ENCODE measurements at regions not wholly inside any gene's neighbourhood (a gene's known extent, or its start where the extent isn't known, plus 50 kb on each side); places are given as distances from the start of the nearest gene placed in this dataset.

DNA sequence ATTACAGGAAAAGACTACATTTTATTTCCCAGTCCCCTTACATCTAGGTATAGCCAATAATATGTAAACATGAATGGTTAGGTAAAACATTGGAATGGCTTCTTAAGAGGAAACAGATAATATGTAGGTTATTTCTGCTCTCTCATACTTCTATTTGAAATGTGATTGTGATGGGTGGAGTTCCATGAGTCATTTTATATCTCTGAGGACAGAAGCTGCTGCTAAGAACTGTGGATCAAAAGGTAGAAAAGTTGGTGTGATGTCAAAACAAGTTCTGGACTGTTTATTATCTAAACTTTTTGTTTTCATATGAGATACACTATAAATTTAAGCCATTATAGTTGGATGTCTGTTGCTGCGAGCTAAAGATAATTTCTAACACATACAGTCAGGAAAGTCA is 799.4 kb upstream of the TENM4 start:
- Mint-ChIP-seq H3K36me3 (ENCODE audit: low read depth) (no peaks in the 10 kb centered on the region), H3K4me3 (no peak overlapping the region), H3K9me3 (peaks cover 13% of the 10 kb centered on the region), H3K27ac (ENCODE audit: unreplicated experiment) (no peak overlapping the region), H3K4me1 (no peaks in the 10 kb centered on the region), H3K27me3 (ENCODE audit: low read depth) (no peaks in the 10 kb centered on the region)
- DNase-seq (ENCODE audit: low read depth, low spot score): no peak
- TF ChIP-seq, protein P1, sequence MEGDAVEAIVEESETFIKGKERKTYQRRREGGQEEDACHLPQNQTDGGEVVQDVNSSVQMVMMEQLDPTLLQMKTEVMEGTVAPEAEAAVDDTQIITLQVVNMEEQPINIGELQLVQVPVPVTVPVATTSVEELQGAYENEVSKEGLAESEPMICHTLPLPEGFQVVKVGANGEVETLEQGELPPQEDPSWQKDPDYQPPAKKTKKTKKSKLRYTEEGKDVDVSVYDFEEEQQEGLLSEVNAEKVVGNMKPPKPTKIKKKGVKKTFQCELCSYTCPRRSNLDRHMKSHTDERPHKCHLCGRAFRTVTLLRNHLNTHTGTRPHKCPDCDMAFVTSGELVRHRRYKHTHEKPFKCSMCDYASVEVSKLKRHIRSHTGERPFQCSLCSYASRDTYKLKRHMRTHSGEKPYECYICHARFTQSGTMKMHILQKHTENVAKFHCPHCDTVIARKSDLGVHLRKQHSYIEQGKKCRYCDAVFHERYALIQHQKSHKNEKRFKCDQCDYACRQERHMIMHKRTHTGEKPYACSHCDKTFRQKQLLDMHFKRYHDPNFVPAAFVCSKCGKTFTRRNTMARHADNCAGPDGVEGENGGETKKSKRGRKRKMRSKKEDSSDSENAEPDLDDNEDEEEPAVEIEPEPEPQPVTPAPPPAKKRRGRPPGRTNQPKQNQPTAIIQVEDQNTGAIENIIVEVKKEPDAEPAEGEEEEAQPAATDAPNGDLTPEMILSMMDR (conservative IDR thresholded peaks at IDR 0.05): no peak

DNA sequence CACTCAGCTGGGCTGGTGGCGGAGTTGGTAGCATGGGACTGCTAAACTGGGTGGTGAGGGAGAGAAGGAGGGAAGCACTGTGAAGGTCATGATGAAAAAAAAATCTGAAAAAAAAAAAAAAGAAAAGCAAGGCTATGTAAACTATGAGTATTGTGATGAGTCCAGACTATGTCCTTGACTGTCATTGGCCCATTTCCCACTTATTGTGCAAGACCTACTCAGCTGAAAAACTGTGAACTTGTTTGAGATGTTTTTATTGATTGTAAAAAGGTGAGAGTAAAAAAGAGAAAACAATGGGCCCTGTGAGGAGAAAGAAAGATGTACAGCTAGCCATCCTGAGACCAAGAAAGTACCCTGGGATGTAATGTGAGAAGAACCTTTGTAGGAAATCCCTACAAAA is 798.4 kb upstream of the TENM4 start:
- no peaks in the 10 kb centered on the region for H3K27me3 Mint-ChIP-seq (ENCODE audit: low read depth)
- H3K27ac Mint-ChIP-seq (ENCODE audit: unreplicated experiment): no peak overlapping the region
- DNase-seq (ENCODE audit: low read depth, low spot score): no peak
- H3K36me3 Mint-ChIP-seq (ENCODE audit: low read depth): peaks cover 3% of the 10 kb centered on the region
- no peak overlapping the region for H3K4me3 Mint-ChIP-seq
- TF ChIP-seq, protein P1 (conservative IDR thresholded peaks at IDR 0.05): no peak
- H3K4me1 Mint-ChIP-seq: no peaks in the 10 kb centered on the region
- H3K9me3 Mint-ChIP-seq: peaks cover 22% of the 10 kb centered on the region

DNA sequence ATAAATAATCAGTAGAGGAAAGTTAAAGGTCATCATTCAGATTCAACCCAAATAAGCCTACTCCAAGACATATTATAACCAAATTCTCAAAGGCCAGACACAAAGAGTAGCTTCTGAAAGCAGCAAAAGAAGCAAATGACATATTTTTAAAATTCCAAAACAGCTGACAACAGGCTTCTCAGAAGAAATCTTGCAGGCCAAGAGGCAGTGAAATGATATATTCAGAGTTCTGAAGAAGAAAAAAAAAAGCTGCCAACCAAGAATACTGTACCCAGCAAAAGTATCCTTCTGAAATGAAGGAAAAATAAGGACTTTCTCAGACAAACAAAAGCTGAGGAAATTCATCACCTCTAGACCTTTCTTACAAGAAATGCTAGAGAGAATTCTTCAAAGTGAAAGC is 787.1 kb upstream of the TENM4 start:
- H3K27me3 Mint-ChIP-seq (ENCODE audit: low read depth): no peaks in the 10 kb centered on the region
- TF ChIP-seq, protein P1 (conservative IDR thresholded peaks at IDR 0.05): no peak
- no peak overlapping the region for H3K27ac Mint-ChIP-seq (ENCODE audit: unreplicated experiment)
- H3K36me3 Mint-ChIP-seq (ENCODE audit: low read depth): peaks cover 8% of the 10 kb centered on the region
- H3K9me3 Mint-ChIP-seq: peaks cover 22% of the 10 kb centered on the region
- no peak overlapping the region for H3K4me3 Mint-ChIP-seq
- H3K4me1 Mint-ChIP-seq: no peaks in the 10 kb centered on the region
- no peak for DNase-seq (ENCODE audit: low read depth, low spot score)

DNA sequence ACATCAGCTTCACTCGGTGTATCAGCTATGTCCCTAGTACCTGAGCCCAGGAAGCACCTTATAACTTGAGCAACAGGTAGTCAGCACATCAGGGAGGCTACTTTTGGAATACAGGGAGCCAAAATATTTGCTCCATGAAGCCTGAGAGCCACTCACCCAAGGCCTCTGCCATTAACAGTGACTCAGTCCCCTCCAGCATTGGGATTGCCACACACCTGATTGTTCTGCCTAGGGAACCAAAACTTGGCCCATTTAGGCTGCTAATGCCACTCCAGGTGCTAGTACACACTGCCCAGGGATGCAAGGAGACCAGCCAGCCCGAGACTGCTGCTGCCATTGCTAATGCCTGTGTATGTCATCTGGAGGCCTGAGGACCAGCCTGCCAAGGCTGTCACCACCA is 773.6 kb upstream of the TENM4 start:
- Mint-ChIP-seq H3K36me3 (ENCODE audit: low read depth) (no peaks in the 10 kb centered on the region), H3K9me3 (peaks cover 4% of the 10 kb centered on the region), H3K27me3 (ENCODE audit: low read depth) (no peaks in the 10 kb centered on the region), H3K27ac (ENCODE audit: unreplicated experiment) (no peak overlapping the region), H3K4me3 (no peak overlapping the region), H3K4me1 (no peaks in the 10 kb centered on the region)
- DNase-seq (ENCODE audit: low read depth, low spot score): no peak
- TF ChIP-seq, protein P1 (conservative IDR thresholded peaks at IDR 0.05): no peak

DNA sequence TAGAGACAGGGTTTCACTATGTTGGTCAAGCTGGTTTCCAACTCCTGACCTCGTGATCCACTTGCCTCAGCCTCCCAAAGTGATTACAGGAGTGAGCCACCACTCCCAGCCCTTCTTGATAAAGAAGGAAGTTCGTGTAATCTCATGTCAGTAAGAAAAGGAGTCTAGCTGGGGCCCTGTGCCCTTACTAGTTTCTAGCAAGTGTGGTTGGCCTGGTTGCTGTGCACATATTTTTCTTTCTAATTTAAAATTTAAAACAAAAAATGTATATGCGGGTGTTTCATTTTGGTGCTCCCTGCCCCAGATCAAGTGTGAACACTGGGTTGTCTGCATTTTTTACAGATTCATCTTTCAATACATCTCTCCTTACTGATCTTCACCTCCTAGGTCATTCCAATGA is 770.8 kb upstream of the TENM4 start:
- H3K27me3 Mint-ChIP-seq (ENCODE audit: low read depth): no peaks in the 10 kb centered on the region
- H3K36me3 Mint-ChIP-seq (ENCODE audit: low read depth): no peaks in the 10 kb centered on the region
- H3K9me3 Mint-ChIP-seq: peaks cover 4% of the 10 kb centered on the region
- no peak overlapping the region for H3K4me3 Mint-ChIP-seq
- TF ChIP-seq, protein P1 (conservative IDR thresholded peaks at IDR 0.05): no peak
- H3K4me1 Mint-ChIP-seq: no peaks in the 10 kb centered on the region
- DNase-seq (ENCODE audit: low read depth, low spot score): no peak
- H3K27ac Mint-ChIP-seq (ENCODE audit: unreplicated experiment): peak overlapping the region; percentile 27

DNA sequence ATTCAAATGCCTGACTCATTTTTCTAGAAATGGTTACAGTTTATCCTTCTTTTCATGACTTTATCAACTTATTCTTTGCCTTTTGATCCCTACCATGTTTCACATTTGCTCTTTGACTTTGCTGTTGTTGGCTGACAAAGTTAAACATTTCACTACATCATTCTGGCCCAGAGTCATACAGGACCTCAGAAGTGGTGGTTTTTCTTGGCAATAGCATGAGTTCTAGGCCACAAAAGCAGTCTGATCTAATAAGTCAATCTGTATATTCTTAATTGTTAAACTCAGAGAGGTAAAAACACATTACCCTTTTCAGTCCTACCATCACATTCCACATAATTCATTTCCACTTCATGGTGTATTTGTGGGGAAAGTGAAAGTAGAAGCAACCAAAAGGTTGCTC is 763.2 kb upstream of the TENM4 start:
- no peak for DNase-seq (ENCODE audit: low read depth, low spot score)
- Mint-ChIP-seq H3K4me1 (no peaks in the 10 kb centered on the region), H3K27ac (ENCODE audit: unreplicated experiment) (no peak overlapping the region), H3K4me3 (no peak overlapping the region), H3K27me3 (ENCODE audit: low read depth) (no peaks in the 10 kb centered on the region), H3K36me3 (ENCODE audit: low read depth) (no peaks in the 10 kb centered on the region), H3K9me3 (peaks cover 8% of the 10 kb centered on the region)
- TF ChIP-seq, protein P1 (conservative IDR thresholded peaks at IDR 0.05): no peak

Data from neural crest cell (in vitro differentiated cells).